GM12892 (cell line): ENCODE measurements at regions not wholly inside any gene's neighbourhood (a gene's known extent, or its start where the extent isn't known, plus 50 kb on each side); places are given as distances from the start of the nearest gene placed in this dataset.

Source experiments
- POLR2A ChIP-seq: IDR thresholded peaks from 2 replicates; pipeline ENCODE4 v1.6.1; 2011; ENCODE audit warnings: low read depth, low read length, control low read depth
- POLR2AphosphoS5 ChIP-seq: IDR thresholded peaks from 2 replicates; pipeline ENCODE4 v1.6.1; 2011; ENCODE audit warnings: low read depth, low read length, control low read depth
- TAF1 ChIP-seq: IDR thresholded peaks from 2 replicates; pipeline ENCODE4 v1.6.1; 2011; ENCODE audit warnings: low read depth, mild to moderate bottlenecking, control low read depth, low read length, borderline replicate concordance

- TF ChIP-seq POLR2A (no peak), POLR2AphosphoS5 (no peak), TAF1 (no peak)
Observed at GRCh38 chr7:81285142-81285871, 366.5 kb upstream of the SEMA3C start.
